HepG2 (cell line): ENCODE measurements at regions not wholly inside any gene's neighbourhood (a gene's known extent, or its start where the extent isn't known, plus 50 kb on each side); places are given as distances from the start of the nearest gene placed in this dataset.

Experiments used
- ATAC-seq: fragments of 200-7000 bp; cut with Tn5 transposase; 3 replicates; pipeline ENCODE4 v1.9.1; 2020; ENCODE audit warnings: mild to moderate bottlenecking, moderate library complexity
- BruUV-seq: library from RNA; stranded (reverse); fragments of 400-500 nt; replicated peaks from 2 replicates; lab custom pipeline; 2021; lab: Mats Ljungman, UMichigan
- CTCF ChIA-PET: fragments of 300-600 bp; formaldehyde crosslinking; extraction: SDS; loops from one replicate; lab custom pipeline; 2021; ENCODE audit warnings: low total read pairs, inconsistent platforms, low intra/inter-chr PET ratio; lab: Yijun Ruan, JAX
- POLR2A ChIA-PET: fragments of 350-600 bp; sonication (Branson Sonifier 250); formaldehyde crosslinking; loops from one replicate; lab custom pipeline; 2020; ENCODE audit warnings: antibody characterized with exemption, inconsistent platforms; lab: Yijun Ruan, JAX
- DNase-seq: peaks from one replicate; pipeline ENCODE4 v3.0.0-alpha.2; 2015; ENCODE audit warnings: low spot score
- FAIRE-seq: peaks from 3 replicates; lab custom pipeline; 2011; peaks lifted over from hg19 to GRCh38; lab: Jason Lieb, UNC
- H2AFZ ChIP-seq: one replicate; pipeline ENCODE4 v1.6.1; 2011; ENCODE audit warnings: low read length, inconsistent platforms
- H3K27ac ChIP-seq: fragments of 300-600 bp; 3 replicates; pipeline ENCODE4 v1.8.0; 2011; ENCODE audit warnings: mixed run types, mild to moderate bottlenecking, mixed read lengths, low read length, inconsistent platforms; ENCODE audit not compliant: insufficient read depth; ENCODE audit errors: extremely low read length
- H3K27me3 ChIP-seq, 2 experiments: fragments of 200-600 bp in 1 of 2; 2 replicates in 1 of 2; 3 replicates in 1 of 2; pipeline versions ENCODE4 v1.6.0 to v1.8.0; 2011; ENCODE audit warnings: low read length in 2 of 2, mild to moderate bottlenecking in 2 of 2, moderate library complexity in 2 of 2, inconsistent platforms in 1 of 2; ENCODE audit not compliant: insufficient read depth in 2 of 2, control insufficient read depth in 1 of 2
- H3K36me3 ChIP-seq, 2 experiments: fragments of 200-600 bp in 1 of 2; replicated peaks in 1 of 2; 2 replicates in 1 of 2; 3 replicates in 1 of 2; pipeline versions ENCODE4 v1.5.1 to v1.8.0; 2011; ENCODE audit warnings: low read length in 2 of 2, inconsistent platforms in 1 of 2; ENCODE audit not compliant: insufficient read depth in 2 of 2, control insufficient read depth in 1 of 2
- H3K4me1 ChIP-seq: 2 replicates; pipeline ENCODE4 v1.5.1; 2012; ENCODE audit warnings: low read length, inconsistent platforms; ENCODE audit not compliant: insufficient read depth
- H3K4me2 ChIP-seq: 2 replicates; pipeline ENCODE4 v1.6.0; 2011; ENCODE audit warnings: low read depth, low read length, inconsistent platforms
- H3K4me3 ChIP-seq, 3 experiments: fragments of 200-600 bp in 1 of 3; sonication (generic), shearing (Covaris generic) in 1 of 3; replicated peaks in 1 of 3; 2 replicates each; pipeline ENCODE4 v1.5.1; 2011 to 2016; ENCODE audit warnings: low read length in 3 of 3, inconsistent platforms in 2 of 3, low read depth in 2 of 3, mild to moderate bottlenecking in 2 of 3, control low read depth in 1 of 3, mixed read lengths in 1 of 3; ENCODE audit not compliant: insufficient read depth in 1 of 3
- H3K79me2 ChIP-seq: one replicate; pipeline ENCODE4 v1.6.1; 2011; ENCODE audit warnings: low read length, inconsistent platforms; ENCODE audit not compliant: insufficient read depth
- H3K9ac ChIP-seq: 2 replicates; pipeline ENCODE4 v1.6.0; 2011; ENCODE audit warnings: mild to moderate bottlenecking, low read depth, low read length, inconsistent platforms; ENCODE audit not compliant: insufficient read depth
- H3K9me3 ChIP-seq: 2 replicates; pipeline ENCODE4 v1.5.1; 2012; ENCODE audit warnings: mild to moderate bottlenecking, low read length
- H4K20me1 ChIP-seq: 2 replicates; pipeline ENCODE4 v1.6.0; 2011; ENCODE audit warnings: inconsistent platforms, mild to moderate bottlenecking, low read length, moderate library complexity; ENCODE audit not compliant: insufficient read depth
- BRCA1 ChIP-seq: sonication (generic); formaldehyde crosslinking; IDR thresholded peaks from 2 replicates; pipeline ENCODE4 v1.4.0; 2020; ENCODE audit warnings: missing genetic modification reagents
- RBM39 ChIP-seq: fragments of 200-400 bp; formaldehyde crosslinking; IDR thresholded peaks from one replicate; pipeline ENCODE4 v1.6.1; 2018; ENCODE audit warnings: antibody characterized with exemption, mild to moderate bottlenecking, low read depth, low read length; ENCODE audit not compliant: poor library complexity, severe bottlenecking
- REPIN1 ChIP-seq: sonication (generic); formaldehyde crosslinking; IDR thresholded peaks from 2 replicates; pipeline ENCODE4 v1.8.0; 2022; ENCODE audit warnings: missing genetic modification reagents, low read depth, mild to moderate bottlenecking, borderline replicate concordance
- SMARCE1 ChIP-seq: fragments of 450-650 bp; IDR thresholded peaks from 2 replicates; pipeline ENCODE4 v1.6.1; 2017; ENCODE audit warnings: borderline replicate concordance
- SP2 ChIP-seq: sonication (generic); formaldehyde crosslinking; IDR thresholded peaks from 2 replicates; pipeline ENCODE4 v1.5.1; 2020; ENCODE audit warnings: mild to moderate bottlenecking, missing genetic modification reagents
- ZBTB26 ChIP-seq: IDR thresholded peaks from 2 replicates; pipeline ENCODE4 v1.6.1; 2016; ENCODE audit warnings: missing compliant biosample characterization, missing genetic modification reagents, borderline replicate concordance
- WGBS: methylation state at CpG from one replicate; pipeline ENCODE4 v1.1.6; 2017; ENCODE audit warnings: low lambda C conversion rate; 5-methylcytosine and 5-hydroxymethylcytosine counted together
- in situ Hi-C: cut with HindIII; loops from 2 replicates; pipeline ENCODE4 v1.10.0; 2017; ENCODE audit warnings: low pct_unique_long_range_greater_than_20kb; ENCODE audit not compliant: extremely low pct_ligation_motif_present
- intact Hi-C: fragments of 100-400 bp; cut with micrococcal nuclease; formaldehyde crosslinking; loops from one replicate; pipeline ENCODE4 v1.10.0; 2022; ENCODE audit not compliant: unreplicated experiment
- TF ChIP-seq, protein P1 (sequence below): sonication (generic); formaldehyde crosslinking; IDR thresholded peaks from 2 replicates; pipeline ENCODE4 v1.5.1; 2020; ENCODE audit warnings: missing genetic modification reagents, mild to moderate bottlenecking, borderline replicate concordance

DNA sequence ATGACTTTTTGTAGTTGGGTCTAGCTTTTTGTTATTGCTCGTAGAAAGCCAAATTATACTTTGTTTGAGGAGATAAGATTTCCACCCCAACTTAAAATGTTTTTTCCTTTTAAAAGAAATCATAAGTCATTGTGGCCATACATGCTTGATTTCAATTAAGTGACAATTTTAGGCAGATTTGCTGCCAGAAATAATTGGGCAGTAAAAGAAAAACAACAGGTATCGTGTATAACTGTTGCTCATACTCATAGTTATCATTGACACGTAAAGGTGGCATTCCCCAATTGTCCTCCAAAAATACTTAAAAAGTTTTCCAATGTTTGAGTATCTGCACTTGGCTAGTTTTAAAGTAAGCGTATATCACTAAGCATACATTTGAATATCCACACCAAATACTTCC lies 313.0 kb downstream of the TEX29 start:
- Histone ChIP-seq H3K27me3 (peaks cover 2 to 18% of the 10 kb centered on the region in 2 experiments; a peak in 3 of 5 replicates), H2AFZ (no peak overlapping the region), H4K20me1 (no peaks in the 10 kb centered on the region), H3K9ac (no peak overlapping the region), H3K9me3 (no peaks in the 10 kb centered on the region), H3K36me3 (no peaks in the 10 kb centered on the region), H3K4me2 (no peak overlapping the region), H3K27ac (no peak overlapping the region), H3K79me2 (no peaks in the 10 kb centered on the region), H3K4me1 (no peaks in the 10 kb centered on the region), H3K4me3 (no peak overlapping the region)
- FAIRE-seq (no peak), DNase-seq (no peak), ATAC-seq (no peak)
- CTCF ChIA-PET = no interaction called here
- in situ Hi-C loops (no loop called here), intact Hi-C loops (no loop called here)
- POLR2A ChIA-PET = no interaction called here
- no peak for TF ChIP-seq RBM39
- TF ChIP-seq, protein P1, sequence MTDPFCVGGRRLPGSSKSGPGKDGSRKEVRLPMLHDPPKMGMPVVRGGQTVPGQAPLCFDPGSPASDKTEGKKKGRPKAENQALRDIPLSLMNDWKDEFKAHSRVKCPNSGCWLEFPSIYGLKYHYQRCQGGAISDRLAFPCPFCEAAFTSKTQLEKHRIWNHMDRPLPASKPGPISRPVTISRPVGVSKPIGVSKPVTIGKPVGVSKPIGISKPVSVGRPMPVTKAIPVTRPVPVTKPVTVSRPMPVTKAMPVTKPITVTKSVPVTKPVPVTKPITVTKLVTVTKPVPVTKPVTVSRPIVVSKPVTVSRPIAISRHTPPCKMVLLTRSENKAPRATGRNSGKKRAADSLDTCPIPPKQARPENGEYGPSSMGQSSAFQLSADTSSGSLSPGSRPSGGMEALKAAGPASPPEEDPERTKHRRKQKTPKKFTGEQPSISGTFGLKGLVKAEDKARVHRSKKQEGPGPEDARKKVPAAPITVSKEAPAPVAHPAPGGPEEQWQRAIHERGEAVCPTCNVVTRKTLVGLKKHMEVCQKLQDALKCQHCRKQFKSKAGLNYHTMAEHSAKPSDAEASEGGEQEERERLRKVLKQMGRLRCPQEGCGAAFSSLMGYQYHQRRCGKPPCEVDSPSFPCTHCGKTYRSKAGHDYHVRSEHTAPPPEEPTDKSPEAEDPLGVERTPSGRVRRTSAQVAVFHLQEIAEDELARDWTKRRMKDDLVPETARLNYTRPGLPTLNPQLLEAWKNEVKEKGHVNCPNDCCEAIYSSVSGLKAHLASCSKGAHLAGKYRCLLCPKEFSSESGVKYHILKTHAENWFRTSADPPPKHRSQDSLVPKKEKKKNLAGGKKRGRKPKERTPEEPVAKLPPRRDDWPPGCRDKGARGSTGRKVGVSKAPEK = no peak
- TF ChIP-seq ZBTB26 (CRISPR knock-in tag) = no peak
- no peak for TF ChIP-seq REPIN1 (CRISPR knock-in tag)
- no peak for TF ChIP-seq BRCA1 (CRISPR knock-in tag)
- TF ChIP-seq SP2 (CRISPR knock-in tag) = no peak
- no peak for TF ChIP-seq SMARCE1
- 8% methylated on average over 4 of the region's 4 CpGs for WGBS
- BruUV-seq = no TSS peak
